ENCODE measurements at regions not wholly inside any gene's neighbourhood (a gene's known extent, or its start where the extent isn't known, plus 50 kb on each side); places are given as distances from the start of the nearest gene placed in this dataset.
"Not testable (repeated sequence)": the region's sequence is repeated elsewhere in the genome, so short reads cannot be mapped to it uniquely, and the experiment has no call there.

GRCh38 chr7:118916120-118916519 is 691.6 kb downstream of the ANKRD7 start:
- not testable (repeated sequence) for H3K4me1 ChIP-seq (ENCODE audit: control insufficient read depth, insufficient read depth, low read length); H3K4me3 ChIP-seq (ENCODE audit: insufficient read depth, low read depth, low read length); H3K9me3 ChIP-seq (ENCODE audit: control insufficient read depth, low read length); H3K36me3 ChIP-seq (ENCODE audit: control insufficient read depth, insufficient read depth, low read length); H3K27ac ChIP-seq (ENCODE audit: insufficient read depth, low read depth, low read length, poor library complexity, severe bottlenecking); H3K27me3 ChIP-seq (ENCODE audit: control insufficient read depth, insufficient read depth, low read length, poor library complexity, severe bottlenecking)
- WGBS, 2 experiments, result 86 to 89% methylated on average over 3 of the region's 3 CpGs

- no peaks in the 10 kb centered on the region for H3K4me1 ChIP-seq (ENCODE audit: control insufficient read depth, insufficient read depth, low read length)
- no peak overlapping the region for H3K4me3 ChIP-seq (ENCODE audit: insufficient read depth, low read depth, low read length)
- WGBS, 2 experiments, result no CpG with 5 or more reads among the region's 2 CpGs
Observed at GRCh38 chr7:118918556-118918955, 694.1 kb downstream of the ANKRD7 start.

GRCh38 chr7:118938845-118939244 is 714.3 kb downstream of the ANKRD7 start:
- H3K36me3 ChIP-seq (ENCODE audit: control insufficient read depth, insufficient read depth, low read length), result no peaks in the 10 kb centered on the region
- 90 to 100% methylated on average over 1 of the region's 1 CpG for WGBS, 2 experiments
- H3K27ac ChIP-seq (ENCODE audit: insufficient read depth, low read depth, low read length, poor library complexity, severe bottlenecking), result no peak overlapping the region
- no peaks in the 10 kb centered on the region for H3K27me3 ChIP-seq (ENCODE audit: control insufficient read depth, insufficient read depth, low read length, poor library complexity, severe bottlenecking)
- H3K4me1 ChIP-seq (ENCODE audit: control insufficient read depth, insufficient read depth, low read length), result no peaks in the 10 kb centered on the region
- H3K9me3 ChIP-seq (ENCODE audit: control insufficient read depth, low read length), result no peaks in the 10 kb centered on the region
- H3K4me3 ChIP-seq (ENCODE audit: insufficient read depth, low read depth, low read length), result no peak overlapping the region

More at GRCh38 chr7:118918556-118918955, 694.1 kb downstream of the ANKRD7 start:
- H3K36me3 ChIP-seq (ENCODE audit: control insufficient read depth, insufficient read depth, low read length), result no peaks in the 10 kb centered on the region
- no peaks in the 10 kb centered on the region for H3K27me3 ChIP-seq (ENCODE audit: control insufficient read depth, insufficient read depth, low read length, poor library complexity, severe bottlenecking)
- H3K27ac ChIP-seq (ENCODE audit: insufficient read depth, low read depth, low read length, poor library complexity, severe bottlenecking), result no peak overlapping the region
- no peaks in the 10 kb centered on the region for H3K9me3 ChIP-seq (ENCODE audit: control insufficient read depth, low read length)

- H3K9me3 ChIP-seq (ENCODE audit: control insufficient read depth, low read length), result no peaks in the 10 kb centered on the region
- no peaks in the 10 kb centered on the region for H3K36me3 ChIP-seq (ENCODE audit: control insufficient read depth, insufficient read depth, low read length)
- H3K27me3 ChIP-seq (ENCODE audit: control insufficient read depth, insufficient read depth, low read length, poor library complexity, severe bottlenecking), result no peaks in the 10 kb centered on the region
- H3K4me1 ChIP-seq (ENCODE audit: control insufficient read depth, insufficient read depth, low read length), result no peaks in the 10 kb centered on the region
- no peak overlapping the region for H3K4me3 ChIP-seq (ENCODE audit: insufficient read depth, low read depth, low read length)
- no peak overlapping the region for H3K27ac ChIP-seq (ENCODE audit: insufficient read depth, low read depth, low read length, poor library complexity, severe bottlenecking)
- 94 to 100% methylated on average over 2 to 3 of the region's 5 CpGs for WGBS, 2 experiments
Observed at GRCh38 chr7:118944271-118944670, 719.8 kb downstream of the ANKRD7 start.

GRCh38 chr7:118945911-118946682 is 721.6 kb downstream of the ANKRD7 start:
- Histone ChIP-seq H3K4me3 (ENCODE audit: insufficient read depth, low read depth, low read length) (no peak overlapping the region), H3K27ac (ENCODE audit: insufficient read depth, low read depth, low read length, poor library complexity, severe bottlenecking) (no peak overlapping the region), H3K27me3 (ENCODE audit: control insufficient read depth, insufficient read depth, low read length, poor library complexity, severe bottlenecking) (no peaks in the 10 kb centered on the region), H3K36me3 (ENCODE audit: control insufficient read depth, insufficient read depth, low read length) (no peaks in the 10 kb centered on the region), H3K9me3 (ENCODE audit: control insufficient read depth, low read length) (no peaks in the 10 kb centered on the region), H3K4me1 (ENCODE audit: control insufficient read depth, insufficient read depth, low read length) (no peaks in the 10 kb centered on the region)
- 78 to 83% methylated on average over 12 to 13 of the region's 13 CpGs for WGBS, 2 experiments

- Histone ChIP-seq H3K4me3 (ENCODE audit: insufficient read depth, low read depth, low read length) (no peak overlapping the region), H3K27me3 (ENCODE audit: control insufficient read depth, insufficient read depth, low read length, poor library complexity, severe bottlenecking) (no peaks in the 10 kb centered on the region), H3K36me3 (ENCODE audit: control insufficient read depth, insufficient read depth, low read length) (no peaks in the 10 kb centered on the region), H3K9me3 (ENCODE audit: control insufficient read depth, low read length) (no peaks in the 10 kb centered on the region), H3K27ac (ENCODE audit: insufficient read depth, low read depth, low read length, poor library complexity, severe bottlenecking) (no peak overlapping the region), H3K4me1 (ENCODE audit: control insufficient read depth, insufficient read depth, low read length) (no peaks in the 10 kb centered on the region)
Observed at GRCh38 chr7:118948508-118948907, 724.0 kb downstream of the ANKRD7 start.

- Histone ChIP-seq H3K4me3 (ENCODE audit: insufficient read depth, low read depth, low read length) (no peak overlapping the region), H3K9me3 (ENCODE audit: control insufficient read depth, low read length) (no peaks in the 10 kb centered on the region), H3K27me3 (ENCODE audit: control insufficient read depth, insufficient read depth, low read length, poor library complexity, severe bottlenecking) (no peaks in the 10 kb centered on the region), H3K36me3 (ENCODE audit: control insufficient read depth, insufficient read depth, low read length) (no peaks in the 10 kb centered on the region), H3K4me1 (ENCODE audit: control insufficient read depth, insufficient read depth, low read length) (no peaks in the 10 kb centered on the region), H3K27ac (ENCODE audit: insufficient read depth, low read depth, low read length, poor library complexity, severe bottlenecking) (no peak overlapping the region)
- no CpG with 5 or more reads among the region's 1 CpG for WGBS, 2 experiments
Observed at GRCh38 chr7:118949031-118949430, 724.5 kb downstream of the ANKRD7 start.

- not testable (repeated sequence) for H3K27ac ChIP-seq (ENCODE audit: insufficient read depth, low read depth, low read length, poor library complexity, severe bottlenecking); H3K36me3 ChIP-seq (ENCODE audit: control insufficient read depth, insufficient read depth, low read length); H3K9me3 ChIP-seq (ENCODE audit: control insufficient read depth, low read length); H3K27me3 ChIP-seq (ENCODE audit: control insufficient read depth, insufficient read depth, low read length, poor library complexity, severe bottlenecking); H3K4me3 ChIP-seq (ENCODE audit: insufficient read depth, low read depth, low read length); H3K4me1 ChIP-seq (ENCODE audit: control insufficient read depth, insufficient read depth, low read length)
- WGBS, 2 experiments, result 82 to 94% methylated on average over 2 of the region's 2 CpGs
Observed at GRCh38 chr7:118956285-118956684, 731.8 kb downstream of the ANKRD7 start.

GRCh38 chr7:118969370-118969769 is 744.9 kb downstream of the ANKRD7 start:
- Histone ChIP-seq H3K36me3 (ENCODE audit: control insufficient read depth, insufficient read depth, low read length) (no peaks in the 10 kb centered on the region), H3K27ac (ENCODE audit: insufficient read depth, low read depth, low read length, poor library complexity, severe bottlenecking) (no peak overlapping the region), H3K4me3 (ENCODE audit: insufficient read depth, low read depth, low read length) (no peak overlapping the region), H3K9me3 (ENCODE audit: control insufficient read depth, low read length) (no peaks in the 10 kb centered on the region), H3K27me3 (ENCODE audit: control insufficient read depth, insufficient read depth, low read length, poor library complexity, severe bottlenecking) (no peaks in the 10 kb centered on the region), H3K4me1 (ENCODE audit: control insufficient read depth, insufficient read depth, low read length) (no peaks in the 10 kb centered on the region)
- WGBS, 2 experiments, result 93 to 96% methylated on average over 1 of the region's 1 CpG

GRCh38 chr7:118971706-118972105 is 747.2 kb downstream of the ANKRD7 start:
- Histone ChIP-seq H3K27ac (ENCODE audit: insufficient read depth, low read depth, low read length, poor library complexity, severe bottlenecking) (no peak overlapping the region), H3K36me3 (ENCODE audit: control insufficient read depth, insufficient read depth, low read length) (no peaks in the 10 kb centered on the region), H3K27me3 (ENCODE audit: control insufficient read depth, insufficient read depth, low read length, poor library complexity, severe bottlenecking) (no peaks in the 10 kb centered on the region), H3K9me3 (ENCODE audit: control insufficient read depth, low read length) (no peaks in the 10 kb centered on the region), H3K4me1 (ENCODE audit: control insufficient read depth, insufficient read depth, low read length) (no peaks in the 10 kb centered on the region), H3K4me3 (ENCODE audit: insufficient read depth, low read depth, low read length) (no peak overlapping the region)
- WGBS, 2 experiments, result no CpG with 5 or more reads among the region's 1 CpG

- Histone ChIP-seq H3K4me3 (ENCODE audit: insufficient read depth, low read depth, low read length) (no peak overlapping the region), H3K27ac (ENCODE audit: insufficient read depth, low read depth, low read length, poor library complexity, severe bottlenecking) (no peak overlapping the region), H3K36me3 (ENCODE audit: control insufficient read depth, insufficient read depth, low read length) (no peaks in the 10 kb centered on the region), H3K4me1 (ENCODE audit: control insufficient read depth, insufficient read depth, low read length) (no peaks in the 10 kb centered on the region), H3K9me3 (ENCODE audit: control insufficient read depth, low read length) (no peaks in the 10 kb centered on the region), H3K27me3 (ENCODE audit: control insufficient read depth, insufficient read depth, low read length, poor library complexity, severe bottlenecking) (no peaks in the 10 kb centered on the region)
- WGBS, 2 experiments, result 83 to 92% methylated on average over 1 of the region's 1 CpG
Observed at GRCh38 chr7:118974836-118975235, 750.3 kb downstream of the ANKRD7 start.

Data from ectodermal cell (in vitro differentiated cells).